Smooth muscle cell (in vitro differentiated cells): ENCODE measurements at regions not wholly inside any gene's neighbourhood (a gene's known extent, or its start where the extent isn't known, plus 50 kb on each side); places are given as distances from the start of the nearest gene placed in this dataset.

Source experiments
- DNase-seq: peaks from one replicate; lab custom pipeline; 2025; ENCODE audit not compliant: unreplicated experiment; lab: John Stamatoyannopoulos, UW
- H2AFZ ChIP-seq: fragments of 200-600 bp; sonication (generic); 2 replicates; pipeline ENCODE4 v1.6.0; 2016; ENCODE audit warnings: antibody characterized with exemption, low read depth, mild to moderate bottlenecking
- H3F3A ChIP-seq: fragments of 200-600 bp; sonication (generic); 2 replicates; pipeline ENCODE4 v1.6.0; 2017; ENCODE audit warnings: antibody characterized with exemption, low read depth
- H3K27ac ChIP-seq: fragments of 200-600 bp; sonication (generic); 2 replicates; pipeline ENCODE4 v1.5.1; 2016; ENCODE audit warnings: low read depth, mild to moderate bottlenecking
- H3K27me3 ChIP-seq: fragments of 200-600 bp; sonication (generic); 2 replicates; pipeline ENCODE4 v1.6.1; 2016; ENCODE audit warnings: low read depth, mild to moderate bottlenecking
- H3K36me3 ChIP-seq: fragments of 200-600 bp; sonication (generic); 2 replicates; pipeline ENCODE4 v1.5.1; 2016; ENCODE audit warnings: low read depth
- H3K4me1 ChIP-seq: fragments of 200-600 bp; sonication (generic); 2 replicates; pipeline ENCODE4 v1.5.1; 2016; ENCODE audit warnings: low read depth
- H3K4me2 ChIP-seq: fragments of 200-600 bp; sonication (generic); 2 replicates; pipeline ENCODE4 v1.6.0; 2016; ENCODE audit warnings: mild to moderate bottlenecking
- H3K4me3 ChIP-seq: fragments of 200-600 bp; sonication (generic); 2 replicates; pipeline ENCODE4 v1.5.1; 2016; ENCODE audit warnings: mild to moderate bottlenecking
- H3K79me2 ChIP-seq: fragments of 200-600 bp; sonication (generic); 2 replicates; pipeline ENCODE4 v1.6.0; 2016; ENCODE audit warnings: low read depth, mild to moderate bottlenecking
- H3K9ac ChIP-seq: fragments of 200-600 bp; sonication (generic); 2 replicates; pipeline ENCODE4 v1.6.0; 2016; ENCODE audit warnings: low read depth
- H3K9me3 ChIP-seq: fragments of 200-600 bp; sonication (generic); replicated peaks from 2 replicates; pipeline ENCODE4 v1.5.1; 2016; ENCODE audit warnings: low read depth
- H4K20me1 ChIP-seq: fragments of 200-600 bp; sonication (generic); 2 replicates; pipeline ENCODE4 v1.6.0; 2016; ENCODE audit warnings: low read depth
- WGBS: methylation state at CpG from one replicate; pipeline ENCODE4 v1.1.7; 2016; ENCODE audit warnings: low lambda C conversion rate; 5-methylcytosine and 5-hydroxymethylcytosine counted together
- TF ChIP-seq, protein P1 (sequence below): fragments of 200-600 bp; sonication (generic); IDR thresholded peaks from 2 replicates; pipeline ENCODE4 v1.5.1; 2017; ENCODE audit warnings: borderline replicate concordance, mild to moderate bottlenecking, antibody characterized with exemption; ENCODE audit not compliant: insufficient read depth, poor library complexity, severe bottlenecking

DNA sequence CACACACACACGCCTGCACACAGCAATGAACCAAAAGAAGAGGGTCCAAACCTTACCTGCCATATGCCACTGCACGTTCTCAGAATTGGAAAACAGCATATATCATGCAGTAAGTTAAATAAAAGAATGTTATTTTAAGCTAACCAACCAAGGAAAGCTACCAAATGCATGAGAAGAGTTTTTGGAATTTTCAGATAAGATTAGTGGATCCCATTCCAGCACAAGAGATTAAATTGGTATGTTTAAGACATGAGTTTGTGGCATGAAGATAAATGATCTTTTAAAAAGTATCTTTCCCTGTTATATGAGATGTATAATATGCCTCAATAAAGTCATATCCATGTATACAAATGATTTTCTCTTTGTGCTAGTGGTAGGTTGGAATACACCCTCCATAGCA, 811.4 kb downstream of the NR2F2 start:
- no peak overlapping the region for H2AFZ ChIP-seq

DNA sequence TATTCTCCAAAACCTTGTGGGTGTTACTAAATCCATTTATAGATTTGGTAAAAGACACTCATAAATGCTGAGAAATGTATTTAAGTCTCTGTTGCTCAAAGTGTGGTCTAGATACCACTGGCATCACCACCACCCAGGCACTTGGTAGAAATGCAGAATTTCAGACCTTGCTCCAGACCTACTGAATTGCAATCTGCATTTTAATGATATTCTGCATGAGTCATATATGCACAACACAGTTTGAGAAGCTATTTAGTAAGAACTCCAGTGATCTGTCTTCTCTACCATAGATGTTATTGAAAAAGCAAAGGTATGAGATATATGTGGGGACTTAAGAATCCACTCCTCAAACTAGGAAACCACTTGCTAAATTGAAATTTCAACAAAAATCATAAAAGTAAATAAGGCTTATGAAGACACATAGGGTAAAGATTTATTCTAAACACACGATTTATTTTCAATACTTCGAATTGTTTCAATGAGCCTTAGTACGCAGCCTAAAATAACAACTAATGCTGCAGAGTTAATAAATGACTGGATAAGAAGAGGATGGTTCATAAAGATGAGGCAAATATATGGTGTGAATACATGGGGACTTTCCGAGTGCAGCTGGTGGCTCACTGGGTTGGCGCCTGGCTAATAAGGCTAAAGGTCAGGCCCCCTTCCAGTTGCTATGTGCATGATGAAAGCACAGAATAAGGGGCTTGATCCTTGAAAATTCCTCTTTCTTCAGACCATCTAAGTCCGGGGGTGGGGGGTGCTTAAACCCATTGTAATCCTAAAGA, 813.3 kb downstream of the NR2F2 start:
- Histone ChIP-seq H3F3A (no peaks in the 10 kb centered on the region), H3K9ac (no peak overlapping the region), H3K79me2 (no peaks in the 10 kb centered on the region), H3K36me3 (no peaks in the 10 kb centered on the region), H3K27ac (no peak overlapping the region), H2AFZ (no peak overlapping the region), H3K4me1 (peaks cover 6% of the 10 kb centered on the region), H3K4me3 (no peak overlapping the region), H4K20me1 (no peaks in the 10 kb centered on the region), H3K9me3 (no peaks in the 10 kb centered on the region), H3K27me3 (no peaks in the 10 kb centered on the region), H3K4me2 (no peak overlapping the region)
- no peak for DNase-seq
- TF ChIP-seq, protein P1, sequence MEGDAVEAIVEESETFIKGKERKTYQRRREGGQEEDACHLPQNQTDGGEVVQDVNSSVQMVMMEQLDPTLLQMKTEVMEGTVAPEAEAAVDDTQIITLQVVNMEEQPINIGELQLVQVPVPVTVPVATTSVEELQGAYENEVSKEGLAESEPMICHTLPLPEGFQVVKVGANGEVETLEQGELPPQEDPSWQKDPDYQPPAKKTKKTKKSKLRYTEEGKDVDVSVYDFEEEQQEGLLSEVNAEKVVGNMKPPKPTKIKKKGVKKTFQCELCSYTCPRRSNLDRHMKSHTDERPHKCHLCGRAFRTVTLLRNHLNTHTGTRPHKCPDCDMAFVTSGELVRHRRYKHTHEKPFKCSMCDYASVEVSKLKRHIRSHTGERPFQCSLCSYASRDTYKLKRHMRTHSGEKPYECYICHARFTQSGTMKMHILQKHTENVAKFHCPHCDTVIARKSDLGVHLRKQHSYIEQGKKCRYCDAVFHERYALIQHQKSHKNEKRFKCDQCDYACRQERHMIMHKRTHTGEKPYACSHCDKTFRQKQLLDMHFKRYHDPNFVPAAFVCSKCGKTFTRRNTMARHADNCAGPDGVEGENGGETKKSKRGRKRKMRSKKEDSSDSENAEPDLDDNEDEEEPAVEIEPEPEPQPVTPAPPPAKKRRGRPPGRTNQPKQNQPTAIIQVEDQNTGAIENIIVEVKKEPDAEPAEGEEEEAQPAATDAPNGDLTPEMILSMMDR, result no peak
- 92% methylated on average over 6 of the region's 6 CpGs for WGBS

More for the DNA sequence above, 811.4 kb downstream of the NR2F2 start:
- Histone ChIP-seq H3K27me3 (no peaks in the 10 kb centered on the region), H3K9me3 (no peaks in the 10 kb centered on the region), H3F3A (no peaks in the 10 kb centered on the region), H3K36me3 (no peaks in the 10 kb centered on the region), H3K27ac (no peak overlapping the region), H3K4me2 (peak overlapping the region; percentile 5), H3K79me2 (no peaks in the 10 kb centered on the region), H3K4me3 (no peak overlapping the region), H4K20me1 (no peaks in the 10 kb centered on the region), H3K9ac (no peak overlapping the region), H3K4me1 (no peaks in the 10 kb centered on the region)
- WGBS, result 48% methylated on average over 2 of the region's 2 CpGs
- no peak for DNase-seq
- TF ChIP-seq, protein P1, result no peak

DNA sequence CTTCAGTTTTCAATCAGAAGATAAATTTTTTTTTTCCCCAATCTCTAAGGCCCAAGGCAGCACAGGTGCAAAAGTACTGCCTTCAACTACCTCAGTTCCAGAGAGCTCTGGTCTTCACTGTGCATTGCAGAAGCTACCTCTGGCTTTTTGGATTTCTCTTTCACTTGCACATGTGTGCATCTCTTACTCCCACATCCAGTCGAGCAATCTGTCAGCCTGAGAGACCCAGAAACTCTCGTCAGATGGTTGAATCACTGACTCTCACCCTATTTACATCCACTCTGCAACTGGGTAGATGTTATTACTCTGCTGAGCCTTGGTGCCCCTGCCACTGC, 813.8 kb downstream of the NR2F2 start:
- no peaks in the 10 kb centered on the region for H4K20me1 ChIP-seq
- no peak overlapping the region for H3K4me2 ChIP-seq
- H3K9me3 ChIP-seq, result no peaks in the 10 kb centered on the region
- no peak for DNase-seq
- no peaks in the 10 kb centered on the region for H3K27me3 ChIP-seq
- H3F3A ChIP-seq, result no peaks in the 10 kb centered on the region
- no peak overlapping the region for H3K4me3 ChIP-seq
- H2AFZ ChIP-seq, result no peak overlapping the region
- H3K4me1 ChIP-seq, result peaks cover 6% of the 10 kb centered on the region
- H3K27ac ChIP-seq, result no peak overlapping the region
- WGBS, result 90% methylated on average over 2 of the region's 2 CpGs
- TF ChIP-seq, protein P1, result no peak
- H3K9ac ChIP-seq, result no peak overlapping the region
- H3K36me3 ChIP-seq, result no peaks in the 10 kb centered on the region
- no peaks in the 10 kb centered on the region for H3K79me2 ChIP-seq
